HCT116 (cell line): ENCODE measurements at regions not wholly inside any gene's neighbourhood (a gene's known extent, or its start where the extent isn't known, plus 50 kb on each side); places are given as distances from the start of the nearest gene placed in this dataset.

Experiments used
- ATAC-seq: fragments of 200-7000 bp; cut with Tn5 transposase; 2 replicates; pipeline ENCODE4 v1.9.1; 2020; ENCODE audit warnings: mild to moderate bottlenecking, moderate library complexity
- BruUV-seq: library from RNA; stranded (reverse); fragments of 400-500 nt; replicated peaks from 2 replicates; lab custom pipeline; 2021; lab: Mats Ljungman, UMichigan
- CTCF ChIA-PET: fragments of 300-600 bp; sonication (Branson Sonifier 250); formaldehyde crosslinking; loops from one replicate; lab custom pipeline; 2021; ENCODE audit warnings: antibody characterized with exemption; lab: Charles Lee
- POLR2A ChIA-PET: fragments of 300-600, 350-600 bp; sonication (Branson Sonifier 250); formaldehyde crosslinking; loops from one replicate; lab custom pipeline; 2021; ENCODE audit warnings: antibody characterized with exemption; lab: Charles Lee
- RAD21 ChIA-PET, 2 experiments: fragments of 300-600 bp; sonication (Branson Sonifier 250); formaldehyde crosslinking; loops; one replicate each; lab custom pipeline; 2023; ENCODE audit warnings: low total read pairs in 2 of 2; ENCODE audit not compliant: uncharacterized antibody in 2 of 2, unreplicated experiment in 2 of 2, low non-redundant PET in 1 of 2; lab: Charles Lee
- DNase-seq: peaks from one replicate; pipeline ENCODE4 v3.0.0-alpha.2; 2010; ENCODE audit warnings: low read depth, low spot score
- H2AFZ ChIP-seq: fragments of 200-600 bp; shearing (Covaris generic), sonication (generic); 2 replicates; pipeline ENCODE4 v1.6.1; 2017; ENCODE audit warnings: low read depth, mixed run types, mixed read lengths, antibody characterized with exemption, low read length; ENCODE audit not compliant: poor library complexity, severe bottlenecking
- H3K27ac ChIP-seq: 2 replicates; pipeline ENCODE4 v1.5.1; 2012; ENCODE audit warnings: low read depth, low read length
- H3K27me3 ChIP-seq: fragments of 200-600 bp; sonication (generic); 2 replicates; pipeline ENCODE4 v1.6.1; 2016; ENCODE audit warnings: mixed run types, low read length, mixed read lengths; ENCODE audit not compliant: insufficient read depth
- H3K36me3 ChIP-seq, 2 experiments: fragments of 200-500 bp in 1 of 2; fragments of 200-600 bp in 1 of 2; sonication (Bioruptor generic) in 1 of 2; sonication (generic) in 1 of 2; 2 replicates each; pipeline versions ENCODE4 v1.5.1 to v1.6.1; 2014 to 2016; ENCODE audit warnings: low read length in 2 of 2, inconsistent platforms in 1 of 2, mixed read lengths in 1 of 2, mixed run types in 1 of 2; ENCODE audit not compliant: insufficient read depth in 2 of 2, control insufficient read depth in 1 of 2
- H3K4me1 ChIP-seq, 2 experiments: fragments of 200-600 bp in 1 of 2; sonication (generic) in 1 of 2; 2 replicates each; pipeline versions ENCODE4 v1.5.1 to v1.6.1; 2012 to 2017; ENCODE audit warnings: low read length in 2 of 2, inconsistent platforms in 1 of 2, mild to moderate bottlenecking in 1 of 2, mixed read lengths in 1 of 2, mixed run types in 1 of 2, moderate library complexity in 1 of 2; ENCODE audit not compliant: insufficient read depth in 2 of 2, control insufficient read depth in 1 of 2
- H3K4me2 ChIP-seq: fragments of 200-600 bp; sonication (generic); 2 replicates; pipeline ENCODE4 v1.6.1; 2017; ENCODE audit warnings: mixed run types, low read length, mixed read lengths
- H3K4me3 ChIP-seq, 2 experiments: fragments of 200-600 bp in 1 of 2; sonication (generic) in 1 of 2; replicated peaks in 1 of 2; 2 replicates each; pipeline ENCODE4 v1.5.1; 2011 to 2016; ENCODE audit warnings: low read length in 2 of 2, control low read depth in 1 of 2, low read depth in 1 of 2, mild to moderate bottlenecking in 1 of 2, mixed read lengths in 1 of 2, mixed run types in 1 of 2
- H3K79me2 ChIP-seq: fragments of 200-600 bp; sonication (generic); 2 replicates; pipeline ENCODE4 v1.6.1; 2017; ENCODE audit warnings: mild to moderate bottlenecking, mixed run types, low read length, moderate library complexity, mixed read lengths; ENCODE audit not compliant: insufficient read depth
- H3K9ac ChIP-seq: fragments of 200-600 bp; sonication (generic); 2 replicates; pipeline ENCODE4 v1.6.1; 2016; ENCODE audit warnings: low read length, mixed read lengths
- H3K9me2 ChIP-seq: fragments of 200-600 bp; sonication (generic), shearing (Covaris generic); 2 replicates; pipeline ENCODE4 v1.6.1; 2017; ENCODE audit warnings: mixed run types, mild to moderate bottlenecking, moderate library complexity; ENCODE audit not compliant: insufficient read depth
- H3K9me3 ChIP-seq, 2 experiments: fragments of 200-500 bp in 1 of 2; fragments of 200-600 bp in 1 of 2; sonication (Bioruptor generic) in 1 of 2; sonication (generic) in 1 of 2; 2 replicates each; pipeline ENCODE4 v1.6.1; 2014 to 2017; ENCODE audit warnings: low read length in 2 of 2, mixed read lengths in 2 of 2, inconsistent platforms in 1 of 2, low read depth in 1 of 2, mild to moderate bottlenecking in 1 of 2, mixed run types in 1 of 2, moderate library complexity in 1 of 2; ENCODE audit not compliant: control insufficient read depth in 1 of 2, insufficient read depth in 1 of 2
- H4K20me1 ChIP-seq: fragments of 200-600 bp; sonication (generic), shearing (Covaris generic); 2 replicates; pipeline ENCODE4 v1.6.1; 2017; ENCODE audit warnings: mixed run types, mild to moderate bottlenecking, moderate library complexity; ENCODE audit not compliant: insufficient read depth
- CBX3 ChIP-seq: IDR thresholded peaks from 2 replicates; pipeline ENCODE4 v1.6.1; 2012; ENCODE audit warnings: low read depth
- CTCF ChIP-seq, 3 experiments: fragments of 200-600 bp in 1 of 3; sonication (generic) in 1 of 3; IDR thresholded peaks in 2 of 3; conservative IDR thresholded peaks in 1 of 3; 2 replicates each; pipeline ENCODE4 v1.5.1; 2012 to 2017; ENCODE audit warnings: low read depth in 2 of 3, low read length in 2 of 3, antibody characterized with exemption in 1 of 3, borderline replicate concordance in 1 of 3, control low read depth in 1 of 3, mild to moderate bottlenecking in 1 of 3, mixed read lengths in 1 of 3, mixed run types in 1 of 3, moderate library complexity in 1 of 3; ENCODE audit not compliant: insufficient read depth in 1 of 3
- ELF1 ChIP-seq: IDR thresholded peaks from 2 replicates; pipeline ENCODE4 v1.6.1; 2012; ENCODE audit warnings: low read depth, borderline replicate concordance
- EZH2 ChIP-seq: fragments of 200-600 bp; sonication (generic); IDR thresholded peaks from 2 replicates; pipeline ENCODE4 v1.6.1; 2017; ENCODE audit warnings: antibody characterized with exemption, mixed run types
- JUND ChIP-seq: IDR thresholded peaks from 2 replicates; pipeline ENCODE4 v1.6.1; 2012
- MAX ChIP-seq: IDR thresholded peaks from 2 replicates; pipeline ENCODE4 v1.6.1; 2012
- POLR2A ChIP-seq: IDR thresholded peaks from 2 replicates; pipeline ENCODE4 v1.7.0; 2011; ENCODE audit warnings: borderline replicate concordance; ENCODE audit not compliant: insufficient read depth, insufficient read length; ENCODE audit errors: extremely low read depth
- RAD21 ChIP-seq: IDR thresholded peaks from 2 replicates; pipeline ENCODE4 v1.6.1; 2012; ENCODE audit warnings: low read depth, mild to moderate bottlenecking
- REST ChIP-seq: IDR thresholded peaks from 2 replicates; pipeline ENCODE4 v1.6.1; 2012; ENCODE audit warnings: low read depth
- SIN3A ChIP-seq: IDR thresholded peaks from 2 replicates; pipeline ENCODE4 v1.6.1; 2012; ENCODE audit warnings: low read depth
- SP1 ChIP-seq: IDR thresholded peaks from 2 replicates; pipeline ENCODE4 v1.6.1; 2012; ENCODE audit warnings: low read depth
- SRF ChIP-seq: IDR thresholded peaks from 2 replicates; pipeline ENCODE4 v1.6.1; 2012; ENCODE audit warnings: low read depth
- YY1 ChIP-seq: IDR thresholded peaks from 2 replicates; pipeline ENCODE4 v1.6.1; 2011; ENCODE audit warnings: low read length, low read depth, moderate library complexity, mild to moderate bottlenecking; ENCODE audit not compliant: insufficient replicate concordance; ENCODE audit errors: extremely low read depth
- ZBTB33 ChIP-seq: IDR thresholded peaks from 2 replicates; pipeline ENCODE4 v1.6.1; 2011; ENCODE audit warnings: mild to moderate bottlenecking, low read length, moderate library complexity; ENCODE audit not compliant: insufficient replicate concordance; ENCODE audit errors: extremely low read depth
- ZFX ChIP-seq: fragments of 450-650 bp; IDR thresholded peaks from 2 replicates; pipeline ENCODE4 v1.6.1; 2017
- ZNF274 ChIP-seq: fragments of 200-500 bp; sonication (Bioruptor generic); IDR thresholded peaks from 2 replicates; pipeline ENCODE4 v1.6.1; 2014; ENCODE audit warnings: mild to moderate bottlenecking, low read depth, low read length, inconsistent platforms
- intact Hi-C: fragments of 100-400 bp; cut with micrococcal nuclease; formaldehyde crosslinking; loops from 2 replicates; pipeline ENCODE4 v1.10.0; 2022

- Histone ChIP-seq H4K20me1 (no peaks in the 10 kb centered on the region), H3K9me3 (peaks cover 13 to 27% of the 10 kb centered on the region in 2 experiments; a peak in 2 of 4 replicates), H3K27me3 (no peaks in the 10 kb centered on the region), H3K4me1 (no peaks in the 10 kb centered on the region), H3K79me2 (no peaks in the 10 kb centered on the region), H2AFZ (no peak overlapping the region), H3K36me3 (no peaks in the 10 kb centered on the region), H3K4me3 (no peak overlapping the region), H3K9me2 (no peaks in the 10 kb centered on the region), H3K9ac (no peak overlapping the region), H3K27ac (no peak overlapping the region), H3K4me2 (no peak overlapping the region)
- no peak for TF ChIP-seq ZFX
- TF ChIP-seq REST: no peak
- no peak for TF ChIP-seq ELF1
- TF ChIP-seq SIN3A: no peak
- TF ChIP-seq POLR2A: no peak
- no peak for TF ChIP-seq RAD21
- TF ChIP-seq SRF: no peak
- TF ChIP-seq EZH2: no peak
- no peak for TF ChIP-seq ZNF274
- no peak for TF ChIP-seq JUND
- no peak for TF ChIP-seq MAX
- TF ChIP-seq CBX3: no peak
- TF ChIP-seq CTCF (IDR thresholded peaks at IDR 0.05 in 2 of 3, conservative IDR thresholded peaks at IDR 0.05 in 1 of 3; ENCODE audit: borderline replicate concordance in 1 of 3, insufficient read depth in 1 of 3, low read depth in 2 of 3, low read length in 2 of 3): no peak
- TF ChIP-seq ZBTB33: no peak
- no peak for TF ChIP-seq SP1
- TF ChIP-seq YY1: no peak
- CTCF ChIA-PET: no interaction called here
- BruUV-seq: no TSS peak
- POLR2A ChIA-PET: no interaction called here
- DNase-seq: no peak
- no peak for ATAC-seq
- RAD21 ChIA-PET: no interaction called here
- intact Hi-C loops: no loop called here
These were observed 453.6 kb downstream of the LTN1 start for GRCh38 chr21:28538987-28539622.
